ENCODE measurements at regions not wholly inside any gene's neighbourhood (a gene's known extent, or its start where the extent isn't known, plus 50 kb on each side); places are given as distances from the start of the nearest gene placed in this dataset.

- H3K9me3 ChIP-seq (ENCODE audit: control insufficient read depth, low read length), result no peaks in the 10 kb centered on the region
- DNase-seq (ENCODE audit: low read depth), result no peak
- no peaks in the 10 kb centered on the region for H3K27me3 ChIP-seq (replicated peaks; ENCODE audit: control insufficient read depth, insufficient read depth, low read length)
- no peaks in the 10 kb centered on the region for H3K4me1 ChIP-seq (ENCODE audit: control insufficient read depth, insufficient read depth, low read length)
- no peak overlapping the region for H3K9ac ChIP-seq (ENCODE audit: low read length)
- no peaks in the 10 kb centered on the region for H3K36me3 ChIP-seq (ENCODE audit: control insufficient read depth, insufficient read depth, low read length, severe bottlenecking)
- no peak overlapping the region for H3K4me3 ChIP-seq (ENCODE audit: low read length)
Observed at GRCh38 chr4:34534916-34535315, 1709.4 kb downstream of the ARAP2 start.

- DNase-seq (ENCODE audit: low read depth), result no peak
- H3K4me1 ChIP-seq (ENCODE audit: control insufficient read depth, insufficient read depth, low read length), result no peaks in the 10 kb centered on the region
- no peaks in the 10 kb centered on the region for H3K27me3 ChIP-seq (replicated peaks; ENCODE audit: control insufficient read depth, insufficient read depth, low read length)
- no peaks in the 10 kb centered on the region for H3K9me3 ChIP-seq (ENCODE audit: control insufficient read depth, low read length)
- no peak overlapping the region for H3K4me3 ChIP-seq (ENCODE audit: low read length)
- H3K9ac ChIP-seq (ENCODE audit: low read length), result no peak overlapping the region
- H3K36me3 ChIP-seq (ENCODE audit: control insufficient read depth, insufficient read depth, low read length, severe bottlenecking), result no peaks in the 10 kb centered on the region
Observed at GRCh38 chr4:34566091-34566490, 1678.2 kb downstream of the ARAP2 start.

GRCh38 chr4:34572026-34572425 lies 1672.3 kb downstream of the ARAP2 start:
- no peaks in the 10 kb centered on the region for H3K36me3 ChIP-seq (ENCODE audit: control insufficient read depth, insufficient read depth, low read length, severe bottlenecking)
- no peaks in the 10 kb centered on the region for H3K4me1 ChIP-seq (ENCODE audit: control insufficient read depth, insufficient read depth, low read length)
- no peak overlapping the region for H3K9ac ChIP-seq (ENCODE audit: low read length)
- no peaks in the 10 kb centered on the region for H3K27me3 ChIP-seq (replicated peaks; ENCODE audit: control insufficient read depth, insufficient read depth, low read length)
- H3K9me3 ChIP-seq (ENCODE audit: control insufficient read depth, low read length), result no peaks in the 10 kb centered on the region
- no peak for DNase-seq (ENCODE audit: low read depth)
- H3K4me3 ChIP-seq (ENCODE audit: low read length), result no peak overlapping the region

GRCh38 chr4:34615315-34615714 lies 1629.0 kb downstream of the ARAP2 start:
- H3K4me1 ChIP-seq (ENCODE audit: control insufficient read depth, insufficient read depth, low read length), result no peaks in the 10 kb centered on the region

GRCh38 chr4:34619531-34620162 lies 1624.7 kb downstream of the ARAP2 start:
- Histone ChIP-seq H3K9ac (ENCODE audit: low read length) (no peak overlapping the region), H3K36me3 (ENCODE audit: control insufficient read depth, insufficient read depth, low read length, severe bottlenecking) (no peaks in the 10 kb centered on the region), H3K27me3 (replicated peaks; ENCODE audit: control insufficient read depth, insufficient read depth, low read length) (no peaks in the 10 kb centered on the region), H3K9me3 (ENCODE audit: control insufficient read depth, low read length) (no peaks in the 10 kb centered on the region), H3K4me1 (ENCODE audit: control insufficient read depth, insufficient read depth, low read length) (no peaks in the 10 kb centered on the region), H3K4me3 (ENCODE audit: low read length) (no peak overlapping the region)
- no peak for DNase-seq (ENCODE audit: low read depth)

More at GRCh38 chr4:34615315-34615714, 1629.0 kb downstream of the ARAP2 start:
- Histone ChIP-seq H3K27me3 (replicated peaks; ENCODE audit: control insufficient read depth, insufficient read depth, low read length) (no peaks in the 10 kb centered on the region), H3K36me3 (ENCODE audit: control insufficient read depth, insufficient read depth, low read length, severe bottlenecking) (no peaks in the 10 kb centered on the region), H3K9me3 (ENCODE audit: control insufficient read depth, low read length) (no peaks in the 10 kb centered on the region), H3K4me3 (ENCODE audit: low read length) (no peak overlapping the region), H3K9ac (ENCODE audit: low read length) (no peak overlapping the region)
- no peak for DNase-seq (ENCODE audit: low read depth)

GRCh38 chr4:34628471-34628870 lies 1615.8 kb downstream of the ARAP2 start:
- Histone ChIP-seq H3K36me3 (ENCODE audit: control insufficient read depth, insufficient read depth, low read length, severe bottlenecking) (no peaks in the 10 kb centered on the region), H3K4me1 (ENCODE audit: control insufficient read depth, insufficient read depth, low read length) (no peaks in the 10 kb centered on the region), H3K9me3 (ENCODE audit: control insufficient read depth, low read length) (no peaks in the 10 kb centered on the region), H3K4me3 (ENCODE audit: low read length) (no peak overlapping the region), H3K9ac (ENCODE audit: low read length) (no peak overlapping the region), H3K27me3 (replicated peaks; ENCODE audit: control insufficient read depth, insufficient read depth, low read length) (no peaks in the 10 kb centered on the region)
- no peak for DNase-seq (ENCODE audit: low read depth)

GRCh38 chr4:34629451-34629850 lies 1614.9 kb downstream of the ARAP2 start:
- Histone ChIP-seq H3K27me3 (replicated peaks; ENCODE audit: control insufficient read depth, insufficient read depth, low read length) (no peaks in the 10 kb centered on the region), H3K9ac (ENCODE audit: low read length) (no peak overlapping the region), H3K4me3 (ENCODE audit: low read length) (no peak overlapping the region), H3K36me3 (ENCODE audit: control insufficient read depth, insufficient read depth, low read length, severe bottlenecking) (no peaks in the 10 kb centered on the region), H3K9me3 (ENCODE audit: control insufficient read depth, low read length) (no peaks in the 10 kb centered on the region), H3K4me1 (ENCODE audit: control insufficient read depth, insufficient read depth, low read length) (no peaks in the 10 kb centered on the region)
- DNase-seq (ENCODE audit: low read depth), result no peak

- H3K4me1 ChIP-seq (ENCODE audit: control insufficient read depth, insufficient read depth, low read length), result no peaks in the 10 kb centered on the region
- DNase-seq (ENCODE audit: low read depth), result no peak
- H3K4me3 ChIP-seq (ENCODE audit: low read length), result no peak overlapping the region
- no peaks in the 10 kb centered on the region for H3K27me3 ChIP-seq (replicated peaks; ENCODE audit: control insufficient read depth, insufficient read depth, low read length)
- no peak overlapping the region for H3K9ac ChIP-seq (ENCODE audit: low read length)
- no peaks in the 10 kb centered on the region for H3K36me3 ChIP-seq (ENCODE audit: control insufficient read depth, insufficient read depth, low read length, severe bottlenecking)
- no peaks in the 10 kb centered on the region for H3K9me3 ChIP-seq (ENCODE audit: control insufficient read depth, low read length)
Observed at GRCh38 chr4:34633241-34633640, 1611.1 kb downstream of the ARAP2 start.

- Histone ChIP-seq H3K36me3 (ENCODE audit: control insufficient read depth, insufficient read depth, low read length, severe bottlenecking) (no peaks in the 10 kb centered on the region), H3K9ac (ENCODE audit: low read length) (no peak overlapping the region), H3K9me3 (ENCODE audit: control insufficient read depth, low read length) (peaks cover 12% of the 10 kb centered on the region), H3K27me3 (replicated peaks; ENCODE audit: control insufficient read depth, insufficient read depth, low read length) (no peaks in the 10 kb centered on the region), H3K4me3 (ENCODE audit: low read length) (no peak overlapping the region), H3K4me1 (ENCODE audit: control insufficient read depth, insufficient read depth, low read length) (no peaks in the 10 kb centered on the region)
- no peak for DNase-seq (ENCODE audit: low read depth)
Observed at GRCh38 chr4:34636623-34637022, 1607.7 kb downstream of the ARAP2 start.

- Histone ChIP-seq H3K9me3 (ENCODE audit: control insufficient read depth, low read length) (peaks cover 16% of the 10 kb centered on the region), H3K27me3 (replicated peaks; ENCODE audit: control insufficient read depth, insufficient read depth, low read length) (no peaks in the 10 kb centered on the region), H3K9ac (ENCODE audit: low read length) (no peak overlapping the region)
Observed at GRCh38 chr4:34643476-34643875, 1600.8 kb downstream of the ARAP2 start.

GRCh38 chr4:34644579-34645115 lies 1599.7 kb downstream of the ARAP2 start:
- no peak for DNase-seq (ENCODE audit: low read depth)
- H3K27me3 ChIP-seq (replicated peaks; ENCODE audit: control insufficient read depth, insufficient read depth, low read length), result no peaks in the 10 kb centered on the region

More at GRCh38 chr4:34643476-34643875, 1600.8 kb downstream of the ARAP2 start:
- Histone ChIP-seq H3K4me1 (ENCODE audit: control insufficient read depth, insufficient read depth, low read length) (no peaks in the 10 kb centered on the region), H3K36me3 (ENCODE audit: control insufficient read depth, insufficient read depth, low read length, severe bottlenecking) (no peaks in the 10 kb centered on the region), H3K4me3 (ENCODE audit: low read length) (no peak overlapping the region)
- no peak for DNase-seq (ENCODE audit: low read depth)

GRCh38 chr4:34649716-34650115 lies 1594.6 kb downstream of the ARAP2 start:
- H3K9me3 ChIP-seq (ENCODE audit: control insufficient read depth, low read length), result no peaks in the 10 kb centered on the region
- no peak for DNase-seq (ENCODE audit: low read depth)
- H3K4me3 ChIP-seq (ENCODE audit: low read length), result no peak overlapping the region
- H3K4me1 ChIP-seq (ENCODE audit: control insufficient read depth, insufficient read depth, low read length), result peaks cover 10% of the 10 kb centered on the region
- no peak overlapping the region for H3K9ac ChIP-seq (ENCODE audit: low read length)
- no peaks in the 10 kb centered on the region for H3K27me3 ChIP-seq (replicated peaks; ENCODE audit: control insufficient read depth, insufficient read depth, low read length)
- no peaks in the 10 kb centered on the region for H3K36me3 ChIP-seq (ENCODE audit: control insufficient read depth, insufficient read depth, low read length, severe bottlenecking)

More at GRCh38 chr4:34644579-34645115, 1599.7 kb downstream of the ARAP2 start:
- Histone ChIP-seq H3K9me3 (ENCODE audit: control insufficient read depth, low read length) (peaks cover 13% of the 10 kb centered on the region), H3K4me1 (ENCODE audit: control insufficient read depth, insufficient read depth, low read length) (no peaks in the 10 kb centered on the region), H3K9ac (ENCODE audit: low read length) (no peak overlapping the region), H3K4me3 (ENCODE audit: low read length) (no peak overlapping the region), H3K36me3 (ENCODE audit: control insufficient read depth, insufficient read depth, low read length, severe bottlenecking) (no peaks in the 10 kb centered on the region)

Measured in adipocyte (in vitro differentiated cells).